Glomerular visceral epithelial cell (primary cell): ENCODE measurements at regions not wholly inside any gene's neighbourhood (a gene's known extent, or its start where the extent isn't known, plus 50 kb on each side); places are given as distances from the start of the nearest gene placed in this dataset.

Experiments
- DNase-seq: peaks from one replicate; pipeline ENCODE4 v3.0.0-alpha.2; 2016; ENCODE audit errors: extremely low spot score

DNA sequence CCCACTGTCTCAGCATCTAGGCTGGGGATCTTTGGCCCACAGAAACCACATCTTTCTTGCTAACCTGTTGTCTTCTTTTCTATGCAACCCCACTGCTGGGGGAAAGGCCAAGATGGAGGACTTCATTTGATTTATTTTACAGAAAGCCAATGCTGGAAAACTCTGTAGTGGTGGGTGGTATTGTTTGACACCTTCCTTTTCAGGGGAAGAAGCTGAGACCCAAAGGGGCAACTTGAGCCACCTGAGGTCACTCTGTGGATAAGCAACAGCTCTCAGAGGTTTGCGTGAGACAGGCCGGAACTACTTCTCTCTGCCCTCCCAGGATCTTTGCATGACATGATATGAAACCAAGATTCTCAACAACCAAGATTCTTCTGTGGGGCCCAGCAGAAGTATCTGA, 645.2 kb downstream of the VRK1 start:
- DNase-seq = no peak

GRCh38 chr14:97443412-97443811, 646.2 kb downstream of the VRK1 start:
- no peak for DNase-seq

- no peak for DNase-seq
These were observed 647.1 kb downstream of the VRK1 start for GRCh38 chr14:97444248-97444647.

DNA sequence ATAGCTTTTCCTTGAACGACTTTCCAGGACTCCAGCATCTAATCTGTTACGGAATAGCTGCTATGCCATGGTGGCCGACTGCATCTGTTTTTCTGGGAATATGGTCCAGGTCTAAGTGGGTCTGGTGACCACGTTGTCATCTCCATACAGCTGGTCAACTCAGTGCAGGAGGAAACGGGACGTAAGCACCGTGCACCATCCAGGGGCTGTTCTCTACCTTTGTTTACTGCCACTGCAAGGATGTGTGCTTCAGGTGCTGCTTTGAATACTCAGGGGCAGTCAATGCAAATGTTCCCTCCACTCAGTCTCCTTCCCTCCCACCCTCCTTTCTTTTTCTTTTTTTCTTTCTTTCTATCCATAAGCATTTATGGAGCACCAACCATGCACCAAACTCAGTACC, 648.2 kb downstream of the VRK1 start:
- no peak for DNase-seq

GRCh38 chr14:97446087-97446486, 648.9 kb downstream of the VRK1 start:
- DNase-seq = no peak

DNA sequence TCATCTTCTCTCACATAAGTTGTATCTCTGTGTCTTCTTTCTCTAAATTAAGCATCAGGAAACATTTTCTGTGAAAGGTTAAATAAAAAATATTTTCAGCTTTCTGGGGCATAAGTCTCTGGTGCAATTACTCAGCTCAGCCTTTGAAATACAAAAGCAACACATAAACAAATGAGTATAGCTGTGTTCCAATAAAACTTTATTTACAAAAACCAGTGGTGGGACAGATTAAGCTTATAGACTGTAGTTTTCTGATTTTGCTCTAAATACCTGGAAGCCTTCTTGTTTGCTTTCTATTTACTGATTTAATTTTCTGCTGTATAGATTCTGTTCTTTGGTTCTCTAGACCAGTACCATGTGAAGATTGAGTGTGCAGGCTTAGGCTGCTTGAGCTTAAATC, 655.1 kb downstream of the VRK1 start:
- DNase-seq = no peak

- no peak for DNase-seq
These were observed 656.8 kb downstream of the VRK1 start for GRCh38 chr14:97453991-97454390.

- DNase-seq = no peak
These were observed 659.3 kb downstream of the VRK1 start for GRCh38 chr14:97456462-97456861.

DNA sequence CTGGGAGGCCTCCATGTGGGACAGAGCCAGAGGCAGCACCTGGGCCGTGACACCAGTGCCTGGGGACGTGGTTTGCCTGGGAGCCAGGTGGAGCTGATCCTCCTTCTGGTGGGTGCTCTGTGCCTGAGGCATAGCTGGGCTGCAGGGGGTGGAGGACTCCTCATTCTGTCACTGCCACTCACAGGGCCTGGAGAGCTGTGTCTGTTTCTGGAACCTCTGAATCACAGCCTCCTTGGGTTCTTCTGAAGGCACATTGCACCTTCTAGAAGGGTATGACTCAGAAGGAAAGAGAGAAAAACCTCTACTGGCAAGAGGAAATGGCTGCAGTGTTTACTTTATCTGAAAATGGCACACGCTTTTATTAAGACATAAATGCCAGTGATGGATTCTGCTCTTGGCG, 659.8 kb downstream of the VRK1 start:
- DNase-seq = no peak

- no peak for DNase-seq
These were observed 660.4 kb downstream of the VRK1 start for GRCh38 chr14:97457575-97458085.

GRCh38 chr14:97458255-97458654, 661.1 kb downstream of the VRK1 start:
- no peak for DNase-seq

GRCh38 chr14:97458661-97459579, 661.7 kb downstream of the VRK1 start:
- no peak for DNase-seq

DNA sequence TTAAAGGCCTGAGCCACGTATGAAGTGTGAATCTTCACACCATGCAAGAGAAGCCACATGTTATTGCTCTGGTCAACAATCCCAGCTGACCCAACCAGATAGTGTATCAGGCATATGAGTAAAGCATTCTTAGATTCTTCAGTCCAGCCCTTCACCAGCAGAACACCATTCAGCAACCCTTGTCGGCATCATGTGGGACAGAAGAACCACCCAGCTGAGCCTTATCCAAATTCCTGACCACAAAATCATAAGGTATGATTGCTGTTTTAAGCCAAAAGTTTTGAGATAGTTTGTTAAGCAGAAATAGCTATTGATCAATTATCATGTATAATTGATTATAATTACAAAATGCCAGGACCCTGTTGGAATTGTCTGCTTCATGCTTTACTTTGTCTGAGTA, 664.9 kb downstream of the VRK1 start:
- no peak for DNase-seq

DNA sequence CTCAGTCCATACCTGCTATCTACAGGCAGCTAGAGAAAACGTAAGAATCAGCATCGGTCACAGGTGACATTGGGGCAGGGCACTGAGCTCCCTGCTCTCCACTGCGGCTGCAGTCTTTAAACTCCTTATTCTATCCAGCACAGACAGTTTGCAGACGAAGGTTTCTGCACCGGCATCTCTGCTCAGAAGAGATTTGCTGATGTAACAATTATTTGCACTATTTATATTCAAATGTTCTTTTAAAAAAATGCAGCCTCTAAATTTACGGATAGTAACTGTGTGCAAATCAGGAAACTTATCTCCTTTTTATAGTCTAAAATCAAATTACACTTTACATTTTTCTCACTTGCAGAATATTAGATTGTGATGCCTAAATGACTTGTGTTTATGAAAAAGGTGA, 671.0 kb downstream of the VRK1 start:
- DNase-seq = no peak

DNA sequence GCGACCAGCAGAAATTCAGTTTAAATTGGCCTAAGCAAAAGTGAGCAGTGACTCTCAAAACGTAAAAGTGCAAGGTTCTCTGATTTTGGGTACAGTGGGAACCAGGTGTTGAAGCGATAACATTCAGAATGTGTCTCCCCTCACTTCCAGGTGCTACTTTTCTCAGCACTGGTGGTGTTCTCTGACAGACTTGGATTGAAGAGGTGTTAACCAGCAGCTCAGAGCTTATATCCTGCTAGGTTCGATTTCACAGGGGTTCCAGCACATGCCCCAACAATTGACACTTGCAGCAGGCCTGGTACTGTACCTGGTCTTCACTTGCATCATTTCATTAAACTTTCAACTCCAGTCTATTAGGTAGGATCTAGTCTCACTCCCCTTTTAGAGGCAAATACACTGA, 680.2 kb downstream of the VRK1 start:
- no peak for DNase-seq

- no peak for DNase-seq
These were observed 688.0 kb downstream of the VRK1 start for GRCh38 chr14:97485201-97485600.

DNA sequence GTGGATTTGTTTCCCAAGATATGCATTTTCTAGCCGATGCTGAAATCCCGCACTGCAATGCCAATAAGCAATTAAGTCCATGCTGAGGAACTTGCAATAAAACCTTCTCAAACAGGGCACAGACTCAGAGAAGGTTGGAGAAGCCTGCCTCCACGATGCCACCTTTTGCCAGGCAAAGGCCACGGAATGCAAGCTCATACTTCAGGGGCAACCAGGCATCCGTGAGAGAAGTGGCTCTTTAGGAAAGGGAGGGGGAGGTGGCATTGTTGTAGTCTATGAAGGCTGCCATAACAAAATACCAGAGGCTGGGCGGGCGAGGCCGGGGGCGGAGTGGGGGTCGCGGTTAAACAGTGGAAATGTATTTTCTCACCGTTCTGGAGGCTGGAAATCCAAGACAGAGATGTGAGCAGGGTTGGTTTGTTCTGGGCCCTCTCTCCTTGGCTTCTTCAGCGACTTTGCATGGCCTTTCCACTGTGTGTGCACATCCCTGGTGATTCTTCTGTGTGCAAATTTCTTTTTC, 689.5 kb downstream of the VRK1 start:
- no peak for DNase-seq

- DNase-seq = no peak
These were observed 692.6 kb downstream of the VRK1 start for GRCh38 chr14:97489750-97490149.

GRCh38 chr14:97490521-97491070, 693.4 kb downstream of the VRK1 start:
- no peak for DNase-seq

DNA sequence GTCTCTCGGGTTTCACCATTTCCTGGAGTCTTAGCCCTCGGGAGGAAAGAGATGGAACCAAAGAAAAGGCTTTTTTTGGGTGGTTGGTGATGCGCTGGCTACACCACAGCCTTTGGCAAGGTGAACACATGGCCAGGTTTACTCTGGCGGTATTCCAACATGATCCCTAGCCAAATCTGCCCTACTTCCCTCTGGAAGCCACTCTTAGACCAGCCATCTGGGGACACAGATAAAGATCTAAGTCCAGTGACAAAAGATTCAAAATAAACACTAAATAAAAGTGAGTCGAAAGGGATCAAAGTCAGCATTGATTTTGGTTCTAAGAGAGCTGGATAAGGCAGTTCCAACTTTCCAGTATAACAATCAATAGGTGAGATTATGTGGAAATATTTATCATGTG, 694.5 kb downstream of the VRK1 start:
- DNase-seq = no peak

DNA sequence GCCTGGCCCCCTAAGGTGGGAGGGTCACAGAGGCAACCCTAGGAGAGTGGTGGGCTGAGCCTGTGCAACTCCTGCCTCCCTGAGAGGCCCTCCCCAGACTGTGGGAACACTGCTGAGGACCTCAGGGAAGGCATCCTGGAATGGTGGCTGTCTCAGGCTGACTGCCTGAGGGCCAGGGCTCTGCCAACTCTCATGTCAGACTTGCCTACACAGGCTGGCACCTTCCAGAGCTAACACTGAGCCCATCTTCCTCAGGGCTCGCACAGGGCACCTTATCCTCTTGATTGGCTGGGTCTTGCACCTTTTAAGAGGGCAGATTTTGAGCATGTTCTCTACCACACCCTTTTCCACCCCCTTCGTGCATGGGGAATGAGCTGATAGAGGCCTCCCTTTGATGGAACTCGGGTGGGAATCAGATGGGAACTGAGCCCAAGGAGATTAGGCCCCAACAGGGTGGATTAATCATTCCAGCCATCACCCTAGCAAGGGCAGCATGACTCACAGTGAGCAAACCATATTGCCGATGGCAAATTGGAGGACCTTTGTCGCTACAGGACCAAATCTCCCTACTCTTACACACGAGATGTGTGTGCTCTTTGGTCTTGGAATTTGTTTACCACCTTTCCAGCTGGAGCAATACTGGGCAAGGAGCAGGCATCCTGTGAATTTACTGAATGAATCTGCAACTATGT, 702.8 kb downstream of the VRK1 start:
- no peak for DNase-seq

GRCh38 chr14:97506626-97507025, 709.4 kb downstream of the VRK1 start:
- no peak for DNase-seq

- no peak for DNase-seq
These were observed 716.7 kb downstream of the VRK1 start for GRCh38 chr14:97513891-97514290.
